ENCODE measurements at regions not wholly inside any gene's neighbourhood (a gene's known extent, or its start where the extent isn't known, plus 50 kb on each side); places are given as distances from the start of the nearest gene placed in this dataset.

- H3K27me3 ChIP-seq (replicated peaks in 1 of 7) = no peaks in the 10 kb centered on the region
- no peaks in the 10 kb centered on the region for H3K36me3 ChIP-seq
- H3K4me1 ChIP-seq = no peaks in the 10 kb centered on the region
- H3K4me3 ChIP-seq = no peak overlapping the region
- H3K9me3 ChIP-seq = no peaks in the 10 kb centered on the region
- 88 to 97% (median 92%) methylated on average over 6 to 11 of the region's 11 CpGs for whole genome bisulfite sequencing, 5 donors
- intact Hi-C loops (cut with DNase I; ENCODE audit: low total_unique reads) = no loop called here
- no peak for DNase-seq
- TF ChIP-seq, protein P1, sequence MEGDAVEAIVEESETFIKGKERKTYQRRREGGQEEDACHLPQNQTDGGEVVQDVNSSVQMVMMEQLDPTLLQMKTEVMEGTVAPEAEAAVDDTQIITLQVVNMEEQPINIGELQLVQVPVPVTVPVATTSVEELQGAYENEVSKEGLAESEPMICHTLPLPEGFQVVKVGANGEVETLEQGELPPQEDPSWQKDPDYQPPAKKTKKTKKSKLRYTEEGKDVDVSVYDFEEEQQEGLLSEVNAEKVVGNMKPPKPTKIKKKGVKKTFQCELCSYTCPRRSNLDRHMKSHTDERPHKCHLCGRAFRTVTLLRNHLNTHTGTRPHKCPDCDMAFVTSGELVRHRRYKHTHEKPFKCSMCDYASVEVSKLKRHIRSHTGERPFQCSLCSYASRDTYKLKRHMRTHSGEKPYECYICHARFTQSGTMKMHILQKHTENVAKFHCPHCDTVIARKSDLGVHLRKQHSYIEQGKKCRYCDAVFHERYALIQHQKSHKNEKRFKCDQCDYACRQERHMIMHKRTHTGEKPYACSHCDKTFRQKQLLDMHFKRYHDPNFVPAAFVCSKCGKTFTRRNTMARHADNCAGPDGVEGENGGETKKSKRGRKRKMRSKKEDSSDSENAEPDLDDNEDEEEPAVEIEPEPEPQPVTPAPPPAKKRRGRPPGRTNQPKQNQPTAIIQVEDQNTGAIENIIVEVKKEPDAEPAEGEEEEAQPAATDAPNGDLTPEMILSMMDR (IDR thresholded peaks at IDR 0.05 in 8 of 11, conservative IDR thresholded peaks at IDR 0.05 in 3 of 11) = no peak
- TF ChIP-seq POLR2A (IDR thresholded peaks at IDR 0.05) (no peak), POLR2AphosphoS5 (IDR thresholded peaks at IDR 0.05) (no peak)
- no peak overlapping the region for H3K27ac ChIP-seq
These were observed 55.6 kb downstream of the SOWAHC start for GRCh38 chr2:109669731-109670130.

- WGBS, 5 donors = 82 to 95% (median 90%) methylated on average over 7 to 8 of the region's 8 CpGs
- H3K27me3 ChIP-seq (replicated peaks in 1 of 7) = no peaks in the 10 kb centered on the region
- H3K4me3 ChIP-seq = no peak overlapping the region
- no peak for DNase-seq
- H3K4me1 ChIP-seq = no peaks in the 10 kb centered on the region
- no peaks in the 10 kb centered on the region for H3K36me3 ChIP-seq
- H3K9me3 ChIP-seq = no peaks in the 10 kb centered on the region
- H3K27ac ChIP-seq = no peak overlapping the region
- intact Hi-C loops (cut with DNase I; ENCODE audit: low total_unique reads) = no loop called here
- TF ChIP-seq POLR2A (IDR thresholded peaks at IDR 0.05) (no peak), POLR2AphosphoS5 (IDR thresholded peaks at IDR 0.05) (no peak)
- TF ChIP-seq, protein P1 (IDR thresholded peaks at IDR 0.05 in 8 of 11, conservative IDR thresholded peaks at IDR 0.05 in 3 of 11) = no peak
These were observed 56.6 kb downstream of the SOWAHC start for GRCh38 chr2:109670556-109671411.

DNA sequence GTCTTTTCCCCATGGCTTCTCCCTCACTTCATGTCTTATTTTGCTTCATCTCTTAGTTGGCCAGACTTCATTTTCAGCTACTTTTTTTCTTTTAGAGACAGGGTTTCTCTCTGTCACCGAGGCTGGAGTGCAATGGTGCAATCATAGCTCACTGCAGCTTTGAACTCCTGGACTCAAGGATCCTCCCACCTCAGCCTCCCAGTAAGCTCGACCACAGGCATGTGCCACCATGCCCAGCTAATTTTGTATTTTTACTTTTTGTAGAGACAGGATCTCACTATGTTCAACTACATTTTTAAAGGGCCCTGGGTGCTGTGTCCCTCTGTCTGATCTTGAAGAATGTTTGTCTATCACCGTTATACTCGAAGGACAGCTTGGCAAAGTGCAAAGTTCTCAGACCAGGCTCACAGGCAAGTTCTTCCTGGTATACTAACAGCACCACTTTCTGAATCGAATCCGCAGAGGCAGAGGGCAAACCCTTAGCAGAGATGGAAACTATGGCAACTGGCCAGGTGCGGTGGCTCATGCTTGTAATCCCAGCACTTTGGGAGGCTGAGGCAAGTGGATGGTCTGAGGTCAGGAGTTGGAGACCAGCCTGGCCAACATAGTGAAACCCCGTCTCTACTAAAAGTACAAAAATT, 60.9 kb downstream of the SOWAHC start:
- no peak overlapping the region for H3K27ac ChIP-seq
- H3K9me3 ChIP-seq = no peaks in the 10 kb centered on the region
- peaks cover 11 to 29% (median 21%) of the 10 kb centered on the region in 6 donors for H3K4me1 ChIP-seq
- TF ChIP-seq, protein P1 (IDR thresholded peaks at IDR 0.05 in 8 of 11, conservative IDR thresholded peaks at IDR 0.05 in 3 of 11) = no peak
- TF ChIP-seq POLR2A (IDR thresholded peaks at IDR 0.05) (no peak), POLR2AphosphoS5 (IDR thresholded peaks at IDR 0.05) (no peak)
- intact Hi-C loops (cut with DNase I; ENCODE audit: low total_unique reads) = no loop called here
- DNase-seq = no peak
- peaks cover 0 to 5% (median 0%) of the 10 kb centered on the region in 7 donors for H3K27me3 ChIP-seq (replicated peaks in 1 of 7)
- H3K36me3 ChIP-seq = no peaks in the 10 kb centered on the region
- no peak overlapping the region for H3K4me3 ChIP-seq
- WGBS, 5 donors = 73 to 89% (median 82%) methylated on average over 8 of the region's 8 CpGs
